ENCODE measurements at regions not wholly inside any gene's neighbourhood (a gene's known extent, or its start where the extent isn't known, plus 50 kb on each side); places are given as distances from the start of the nearest gene placed in this dataset.

GRCh38 chr21:43360441-43361126 is 66.3 kb downstream of the SIK1 start:
- no peak for TF ChIP-seq CTCF (IDR thresholded peaks at IDR 0.05)
- TF ChIP-seq POLR2A (IDR thresholded peaks at IDR 0.05): no peak
- TF ChIP-seq POLR2AphosphoS5 (IDR thresholded peaks at IDR 0.05): no peak
